Esophagus muscularis mucosa (tissue), 4 donors: ENCODE measurements at regions not wholly inside any gene's neighbourhood (a gene's known extent, or its start where the extent isn't known, plus 50 kb on each side); places are given as distances from the start of the nearest gene placed in this dataset.

Experiments
- DNase-seq: peaks from one replicate; pipeline ENCODE4 v3.0.0-alpha.2; 2017; ENCODE audit errors: extremely low spot score
- H3K27ac ChIP-seq, 4 donors: fragments of 200-600 bp; sonication (generic); replicated peaks in 1 of 4; 1 replicate in 3 of 4; 2 replicates in 1 of 4; pipeline ENCODE4 v1.5.1; 2016 to 2019; ENCODE audit warnings: mild to moderate bottlenecking in 1 of 4
- H3K27me3 ChIP-seq, 4 donors: fragments of 200-600 bp; sonication (generic); one replicate each; pipeline versions ENCODE4 v1.5.1 to v1.6.0; 2016 to 2019
- H3K36me3 ChIP-seq, 4 donors: fragments of 200-600 bp; sonication (generic); one replicate each; pipeline ENCODE4 v1.5.1; 2016 to 2019
- H3K4me1 ChIP-seq, 4 donors: fragments of 200-600 bp; sonication (generic); one replicate each; pipeline ENCODE4 v1.5.1; 2016 to 2019
- H3K4me3 ChIP-seq, 4 donors: fragments of 200-600 bp; sonication (generic); 1 replicate in 2 of 4; 2 replicates in 2 of 4; pipeline ENCODE4 v1.5.1; 2016 to 2019; ENCODE audit warnings: mild to moderate bottlenecking in 4 of 4, moderate library complexity in 1 of 4
- H3K9me3 ChIP-seq, 4 donors: fragments of 200-600 bp; sonication (generic); 1 replicate in 3 of 4; 2 replicates in 1 of 4; pipeline ENCODE4 v1.5.1; 2016 to 2019
- CTCF ChIP-seq, 3 experiments: fragments of 200-600 bp in 2 of 3; fragments of 450-650 bp in 1 of 3; sonication (generic) in 2 of 3; IDR thresholded peaks; one replicate each; pipeline ENCODE4 v1.5.1; 2017 to 2019; ENCODE audit warnings: antibody characterized with exemption in 3 of 3, mild to moderate bottlenecking in 2 of 3, moderate library complexity in 1 of 3
- EP300 ChIP-seq: sonication (generic); formaldehyde crosslinking; IDR thresholded peaks from one replicate; pipeline ENCODE4 v1.6.1; 2017; ENCODE audit warnings: antibody characterized with exemption
- POLR2A ChIP-seq: fragments of 450-650 bp; IDR thresholded peaks from one replicate; pipeline ENCODE4 v1.6.1; 2017; ENCODE audit warnings: antibody characterized with exemption, moderate library complexity, mild to moderate bottlenecking, low read depth
- POLR2AphosphoS5 ChIP-seq, 2 donors: sonication (generic); formaldehyde crosslinking; IDR thresholded peaks; one replicate each; pipeline ENCODE4 v1.6.1; 2017; ENCODE audit warnings: antibody characterized with exemption in 2 of 2
- WGBS: methylation state at CpG from one replicate; pipeline ENCODE4 v1.1.5; 2018; 5-methylcytosine and 5-hydroxymethylcytosine counted together
- intact Hi-C: fragments of 100-400 bp; cut with DNase I; formaldehyde crosslinking; loops from one replicate; pipeline ENCODE4 v1.15.1; 2023

- no peak overlapping the region for H3K4me3 ChIP-seq
- H3K27me3 ChIP-seq: no peaks in the 10 kb centered on the region
- DNase-seq: no peak
- H3K9me3 ChIP-seq: no peaks in the 10 kb centered on the region
- H3K4me1 ChIP-seq: no peaks in the 10 kb centered on the region
- intact Hi-C loops: no loop called here
- no peaks in the 10 kb centered on the region for H3K36me3 ChIP-seq
- no peak overlapping the region for H3K27ac ChIP-seq
- no peak for TF ChIP-seq EP300
- no peak for TF ChIP-seq POLR2AphosphoS5 (IDR thresholded peaks at IDR 0.05)
- TF ChIP-seq CTCF (IDR thresholded peaks at IDR 0.05): no peak
- no peak for TF ChIP-seq POLR2A
- 81% methylated on average over 5 of the region's 5 CpGs for whole genome bisulfite sequencing
Measured at GRCh38 chr5:165000479-165001190, 1495.2 kb downstream of the MAT2B start.

- H3K4me1 ChIP-seq: no peaks in the 10 kb centered on the region
- 54% methylated on average over 3 of the region's 3 CpGs for WGBS
- no peak overlapping the region for H3K4me3 ChIP-seq
- H3K27me3 ChIP-seq: no peaks in the 10 kb centered on the region
- H3K27ac ChIP-seq: no peak overlapping the region
- H3K36me3 ChIP-seq: no peaks in the 10 kb centered on the region
- no peaks in the 10 kb centered on the region for H3K9me3 ChIP-seq
- no peak for TF ChIP-seq POLR2AphosphoS5 (IDR thresholded peaks at IDR 0.05)
- no peak for TF ChIP-seq POLR2A
- TF ChIP-seq EP300: no peak
- no peak for TF ChIP-seq CTCF (IDR thresholded peaks at IDR 0.05)
- intact Hi-C loops: no loop called here
- DNase-seq: no peak
Measured at GRCh38 chr5:165003283-165003682, 1497.9 kb downstream of the MAT2B start.

- intact Hi-C loops: no loop called here
- DNase-seq: no peak
- Histone ChIP-seq H3K27me3 (no peaks in the 10 kb centered on the region), H3K9me3 (no peaks in the 10 kb centered on the region), H3K36me3 (no peaks in the 10 kb centered on the region), H3K4me1 (no peaks in the 10 kb centered on the region), H3K4me3 (no peak overlapping the region), H3K27ac (no peak overlapping the region)
- no peak for TF ChIP-seq EP300
- TF ChIP-seq POLR2A: no peak
- no peak for TF ChIP-seq POLR2AphosphoS5 (IDR thresholded peaks at IDR 0.05)
- TF ChIP-seq CTCF (IDR thresholded peaks at IDR 0.05): no peak
- WGBS: 83% methylated on average over 2 of the region's 2 CpGs
Measured at GRCh38 chr5:165004175-165004574, 1498.8 kb downstream of the MAT2B start.

GRCh38 chr5:165014439-165014838 is 1509.0 kb downstream of the MAT2B start:
- WGBS: 78% methylated on average over 5 of the region's 5 CpGs
- H3K27ac ChIP-seq: no peak overlapping the region
- no peaks in the 10 kb centered on the region for H3K9me3 ChIP-seq
- H3K36me3 ChIP-seq: no peaks in the 10 kb centered on the region
- H3K4me1 ChIP-seq: peaks cover 0 to 6% (median 0%) of the 10 kb centered on the region in 4 donors
- no peak for DNase-seq
- H3K4me3 ChIP-seq: no peak overlapping the region
- TF ChIP-seq CTCF (IDR thresholded peaks at IDR 0.05) (no peak), EP300 (no peak), POLR2A (no peak), POLR2AphosphoS5 (IDR thresholded peaks at IDR 0.05) (no peak)
- intact Hi-C loops: no loop called here
- H3K27me3 ChIP-seq: no peaks in the 10 kb centered on the region

- peaks cover 0 to 6% (median 0%) of the 10 kb centered on the region in 4 donors for H3K4me1 ChIP-seq
- H3K27ac ChIP-seq: no peak overlapping the region
- DNase-seq: no peak
- intact Hi-C loops: no loop called here
- no peaks in the 10 kb centered on the region for H3K9me3 ChIP-seq
- no peaks in the 10 kb centered on the region for H3K36me3 ChIP-seq
- no peak overlapping the region for H3K4me3 ChIP-seq
- WGBS: 53% methylated on average over 2 of the region's 2 CpGs
- no peaks in the 10 kb centered on the region for H3K27me3 ChIP-seq
- TF ChIP-seq EP300 (no peak), POLR2AphosphoS5 (IDR thresholded peaks at IDR 0.05) (no peak), CTCF (IDR thresholded peaks at IDR 0.05) (no peak), POLR2A (no peak)
Measured at GRCh38 chr5:165015126-165015525, 1509.7 kb downstream of the MAT2B start.
